ENCODE measurements at regions not wholly inside any gene's neighbourhood (a gene's known extent, or its start where the extent isn't known, plus 50 kb on each side); places are given as distances from the start of the nearest gene placed in this dataset.

- DNase-seq (ENCODE audit: extremely low read depth in 1 of 2, low read depth in 1 of 2): no peak
Observed at GRCh38 chr6:4466769-4467480, 309.3 kb upstream of the CDYL start.

GRCh38 chr6:4466261-4466660 lies 309.9 kb upstream of the CDYL start:
- DNase-seq (ENCODE audit: extremely low read depth in 1 of 2, low read depth in 1 of 2): no peak

- no peak for DNase-seq (ENCODE audit: extremely low read depth in 1 of 2, low read depth in 1 of 2)
Observed at GRCh38 chr6:4464638-4465037, 311.6 kb upstream of the CDYL start.

GRCh38 chr6:4463236-4463635 lies 313.0 kb upstream of the CDYL start:
- no peak for DNase-seq (ENCODE audit: extremely low read depth in 1 of 2, low read depth in 1 of 2)

GRCh38 chr6:4460586-4461475 lies 315.4 kb upstream of the CDYL start:
- DNase-seq (ENCODE audit: extremely low read depth in 1 of 2, low read depth in 1 of 2): no peak

GRCh38 chr6:4459996-4460395 lies 316.2 kb upstream of the CDYL start:
- no peak for DNase-seq (ENCODE audit: extremely low read depth in 1 of 2, low read depth in 1 of 2)

- no peak for DNase-seq (ENCODE audit: extremely low read depth in 1 of 2, low read depth in 1 of 2)
Observed at GRCh38 chr6:4459032-4459431, 317.2 kb upstream of the CDYL start.

GRCh38 chr6:4451718-4452117 lies 316.3 kb upstream of the ECI2 start:
- no peak for DNase-seq (ENCODE audit: extremely low read depth in 1 of 2, low read depth in 1 of 2)

- DNase-seq (ENCODE audit: extremely low read depth in 1 of 2, low read depth in 1 of 2): no peak
Observed at GRCh38 chr6:4451081-4451480, 315.7 kb upstream of the ECI2 start.

GRCh38 chr6:4450237-4450636 lies 314.9 kb upstream of the ECI2 start:
- DNase-seq (ENCODE audit: extremely low read depth in 1 of 2, low read depth in 1 of 2): no peak

- DNase-seq (ENCODE audit: extremely low read depth in 1 of 2, low read depth in 1 of 2): no peak
Observed at GRCh38 chr6:4449409-4449808, 314.0 kb upstream of the ECI2 start.

- DNase-seq (ENCODE audit: extremely low read depth in 1 of 2, low read depth in 1 of 2): no peak
Observed at GRCh38 chr6:4448841-4449240, 313.5 kb upstream of the ECI2 start.

GRCh38 chr6:4447639-4448330 lies 312.4 kb upstream of the ECI2 start:
- DNase-seq (ENCODE audit: extremely low read depth in 1 of 2, low read depth in 1 of 2): no peak

GRCh38 chr6:4446982-4447381 lies 311.6 kb upstream of the ECI2 start:
- no peak for DNase-seq (ENCODE audit: extremely low read depth in 1 of 2, low read depth in 1 of 2)

- DNase-seq (ENCODE audit: extremely low read depth in 1 of 2, low read depth in 1 of 2): no peak
Observed at GRCh38 chr6:4441981-4442434, 306.6 kb upstream of the ECI2 start.

GRCh38 chr6:4439159-4439558 lies 303.8 kb upstream of the ECI2 start:
- DNase-seq (ENCODE audit: extremely low read depth in 1 of 2, low read depth in 1 of 2): no peak

- DNase-seq (ENCODE audit: extremely low read depth in 1 of 2, low read depth in 1 of 2): no peak
Observed at GRCh38 chr6:4437342-4437741, 302.0 kb upstream of the ECI2 start.

GRCh38 chr6:4435981-4436445 lies 300.6 kb upstream of the ECI2 start:
- no peak for DNase-seq (ENCODE audit: extremely low read depth in 1 of 2, low read depth in 1 of 2)

- no peak for DNase-seq (ENCODE audit: extremely low read depth in 1 of 2, low read depth in 1 of 2)
Observed at GRCh38 chr6:4434655-4435054, 299.3 kb upstream of the ECI2 start.

- no peak for DNase-seq (ENCODE audit: extremely low read depth in 1 of 2, low read depth in 1 of 2)
Observed at GRCh38 chr6:4433199-4433598, 297.8 kb upstream of the ECI2 start.

GRCh38 chr6:4426968-4427367 lies 291.6 kb upstream of the ECI2 start:
- DNase-seq (ENCODE audit: extremely low read depth in 1 of 2, low read depth in 1 of 2): no peak

All from activated CD8-positive, alpha-beta memory T cell treated with anti-CD3 and anti-CD28 coated beads for 1 hour (primary cell).